VCaP (cell line): ENCODE measurements at regions not wholly inside any gene's neighbourhood (a gene's known extent, or its start where the extent isn't known, plus 50 kb on each side); places are given as distances from the start of the nearest gene placed in this dataset.

Experiments
- H3K27ac ChIP-seq: fragments of 450-650 bp; 2 replicates; pipeline ENCODE4 v1.5.1; 2017
- CTCF ChIP-seq: fragments of 450-650 bp; conservative IDR thresholded peaks from 2 replicates; pipeline ENCODE4 v1.5.1; 2017; ENCODE audit warnings: mild to moderate bottlenecking, moderate library complexity

GRCh38 chr15:100788418-100789105, 91.1 kb upstream of the ALDH1A3 start:
- no peak for TF ChIP-seq CTCF
- H3K27ac ChIP-seq, result no peak overlapping the region

GRCh38 chr15:100790786-100791265, 88.8 kb upstream of the ALDH1A3 start:
- H3K27ac ChIP-seq, result no peak overlapping the region

GRCh38 chr15:100794008-100794407, 85.6 kb upstream of the ALDH1A3 start:
- no peak for TF ChIP-seq CTCF
- no peak overlapping the region for H3K27ac ChIP-seq

More at GRCh38 chr15:100790786-100791265, 88.8 kb upstream of the ALDH1A3 start:
- no peak for TF ChIP-seq CTCF

- no peak for TF ChIP-seq CTCF
- H3K27ac ChIP-seq, result no peak overlapping the region
These were observed 78.3 kb upstream of the ALDH1A3 start for GRCh38 chr15:100801256-100801900.

- no peak overlapping the region; the same call in 1 of the 2 replicates for H3K27ac ChIP-seq
- no peak for TF ChIP-seq CTCF
These were observed 77.0 kb upstream of the ALDH1A3 start for GRCh38 chr15:100802421-100803170.

GRCh38 chr15:100803171-100803440, 76.5 kb upstream of the ALDH1A3 start:
- TF ChIP-seq CTCF, result no peak
- H3K27ac ChIP-seq, result no peak overlapping the region

- no peak overlapping the region for H3K27ac ChIP-seq
These were observed 73.5 kb upstream of the ALDH1A3 start for GRCh38 chr15:100806157-100806556.

More at GRCh38 chr15:100806157-100806556, 73.5 kb upstream of the ALDH1A3 start:
- no peak for TF ChIP-seq CTCF
